HG03439 (cell line): ENCODE measurements at regions not wholly inside any gene's neighbourhood (a gene's known extent, or its start where the extent isn't known, plus 50 kb on each side); places are given as distances from the start of the nearest gene placed in this dataset.

Source experiments
- ATAC-seq: cut with Tn5 transposase; IDR thresholded peaks from one replicate; pipeline ENCODE4 v1.9.1; 2021; ENCODE audit warnings: mild to moderate bottlenecking, moderate library complexity; ENCODE audit not compliant: unreplicated experiment

GRCh38 chr6:92545861-92546260 lies 873.5 kb downstream of the EPHA7 start:
- no peak for ATAC-seq

GRCh38 chr6:92541448-92542060 lies 877.8 kb downstream of the EPHA7 start:
- no peak for ATAC-seq

GRCh38 chr6:92538926-92539325 lies 880.4 kb downstream of the EPHA7 start:
- no peak for ATAC-seq

DNA sequence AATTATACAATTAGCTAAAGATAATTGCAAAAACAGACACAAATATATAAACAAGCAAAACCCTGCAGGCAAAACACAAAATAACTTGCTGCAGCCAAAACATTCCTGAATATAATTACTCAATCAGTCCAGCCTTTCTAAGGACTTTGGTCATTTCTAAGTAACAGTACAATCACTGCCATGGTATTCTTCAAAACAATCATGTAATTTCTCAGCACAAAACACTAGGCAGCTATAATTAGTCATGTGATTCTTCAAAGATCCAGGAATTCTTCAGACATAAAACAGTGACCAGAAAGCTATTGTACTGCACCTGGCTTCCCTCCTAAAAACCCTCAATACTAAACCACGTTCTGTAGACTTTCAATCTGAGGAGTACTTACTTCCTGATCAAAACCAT lies 881.1 kb downstream of the EPHA7 start:
- ATAC-seq: no peak

GRCh38 chr6:92534109-92534508 lies 885.2 kb downstream of the EPHA7 start:
- no peak for ATAC-seq

DNA sequence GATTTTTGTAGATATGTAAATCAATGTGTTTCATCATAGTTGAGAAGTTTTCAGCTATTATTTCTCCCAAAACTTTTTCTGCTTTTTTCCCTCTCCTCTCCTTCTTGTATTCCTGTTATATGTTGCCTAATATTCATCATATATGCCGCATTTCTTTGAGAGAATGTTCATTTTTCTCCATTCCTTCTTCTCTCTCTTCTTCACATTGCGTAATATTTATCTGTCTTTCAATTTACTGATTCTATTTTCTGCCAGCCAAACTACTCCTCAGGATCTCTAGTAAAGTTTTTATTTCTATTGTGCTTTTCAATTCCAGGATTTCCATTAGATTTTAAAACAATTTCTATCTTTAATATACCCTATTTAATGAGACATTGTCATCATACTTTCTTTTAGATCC lies 896.8 kb downstream of the EPHA7 start:
- no peak for ATAC-seq

- ATAC-seq: no peak
Observed at GRCh38 chr6:92521553-92521952, 897.8 kb downstream of the EPHA7 start.

DNA sequence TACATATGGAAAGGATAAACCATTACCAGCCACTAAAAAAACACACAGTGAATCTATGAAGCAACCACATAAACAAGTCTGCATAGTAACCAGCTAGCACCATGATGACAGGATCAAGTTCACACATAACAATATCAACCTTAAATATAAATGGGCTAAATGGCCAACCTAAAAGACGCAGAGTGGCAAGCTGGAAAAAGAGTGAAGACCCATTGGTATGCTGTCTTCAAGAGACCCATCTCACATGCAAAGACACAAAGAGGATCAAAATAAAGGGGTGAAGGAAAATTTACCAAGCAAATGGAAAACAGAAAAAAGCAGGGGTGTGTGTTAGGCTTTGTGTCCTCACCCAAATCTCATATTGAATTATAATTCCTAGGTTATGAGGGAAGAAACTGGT lies 909.2 kb downstream of the EPHA7 start:
- no peak for ATAC-seq

GRCh38 chr6:92507552-92507951 lies 911.8 kb downstream of the EPHA7 start:
- no peak for ATAC-seq

DNA sequence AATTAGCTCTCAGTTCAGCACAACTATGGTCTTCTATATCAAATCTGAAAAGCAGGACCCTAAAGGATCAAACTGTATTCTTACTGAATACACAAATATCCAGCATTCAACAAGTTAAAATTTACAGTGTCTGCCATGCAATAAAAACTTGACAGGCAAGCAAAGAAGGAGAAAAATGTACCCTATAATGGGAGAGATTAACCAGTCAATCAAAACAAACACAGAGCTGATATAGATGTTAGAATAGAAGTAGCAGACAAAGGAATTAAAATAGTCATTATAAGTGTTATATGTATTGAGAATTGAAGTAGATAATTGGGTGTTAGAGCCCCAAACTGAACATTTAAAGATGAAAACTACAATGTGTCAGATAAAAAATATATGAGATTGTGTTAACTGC lies 914.9 kb downstream of the EPHA7 start:
- no peak for ATAC-seq

- no peak for ATAC-seq
Observed at GRCh38 chr6:92497281-92497680, 922.1 kb downstream of the EPHA7 start.

DNA sequence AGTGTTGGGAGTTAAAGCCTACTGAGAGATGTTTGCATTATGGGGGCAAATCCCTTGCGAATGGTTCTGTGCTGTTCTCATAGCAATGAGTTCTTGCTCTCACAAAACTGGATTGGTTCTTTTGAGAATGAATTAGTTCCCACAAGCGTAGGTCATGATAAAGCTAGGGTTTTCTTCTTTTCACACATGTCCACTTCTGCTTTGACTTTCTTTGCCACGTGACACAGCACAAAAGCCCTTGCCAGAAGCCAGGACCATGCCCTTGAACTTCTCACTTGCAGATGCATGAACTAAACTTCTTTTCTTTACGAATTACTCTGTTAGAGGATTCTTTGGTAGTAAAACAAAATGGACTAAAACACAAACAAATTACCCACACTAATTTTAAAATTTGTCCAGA lies 922.8 kb downstream of the EPHA7 start:
- no peak for ATAC-seq

DNA sequence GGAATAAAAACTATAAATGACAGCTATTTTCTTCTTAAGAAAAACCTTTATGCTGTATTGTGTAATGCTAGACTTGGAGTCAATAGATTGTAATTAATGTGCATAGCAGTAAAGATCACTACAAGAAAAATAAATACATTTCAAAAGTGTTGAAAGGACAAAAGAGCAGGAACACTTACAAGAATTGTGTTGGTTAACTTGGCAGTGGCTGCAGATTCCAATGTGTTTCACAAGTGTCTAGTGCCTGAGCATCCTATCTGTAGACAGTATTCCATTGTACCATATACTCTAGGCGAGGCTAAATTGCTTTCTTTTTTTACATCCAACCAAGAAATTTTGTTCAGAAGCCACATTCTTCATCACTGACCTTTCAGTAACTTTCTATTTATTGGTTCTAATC lies 924.1 kb downstream of the EPHA7 start:
- no peak for ATAC-seq

DNA sequence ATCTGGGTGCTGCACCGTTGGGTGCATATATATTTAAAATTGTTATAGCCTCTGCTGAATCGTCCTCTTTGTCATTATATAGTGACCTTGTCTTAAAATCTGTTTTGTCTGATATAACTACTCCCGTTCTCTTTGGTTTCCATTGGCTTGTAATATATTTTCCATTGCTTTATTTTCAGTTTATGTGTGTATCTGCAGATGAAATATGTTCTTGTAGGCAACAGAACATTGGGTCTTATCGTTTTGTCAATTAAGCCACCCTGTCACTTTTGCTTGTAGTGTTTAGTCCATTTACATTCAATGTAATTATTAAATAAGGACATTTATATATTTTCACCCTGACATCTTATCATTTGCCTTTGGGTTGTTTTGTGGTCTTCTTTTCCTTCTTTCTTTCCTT lies 933.9 kb downstream of the EPHA7 start:
- ATAC-seq: no peak

DNA sequence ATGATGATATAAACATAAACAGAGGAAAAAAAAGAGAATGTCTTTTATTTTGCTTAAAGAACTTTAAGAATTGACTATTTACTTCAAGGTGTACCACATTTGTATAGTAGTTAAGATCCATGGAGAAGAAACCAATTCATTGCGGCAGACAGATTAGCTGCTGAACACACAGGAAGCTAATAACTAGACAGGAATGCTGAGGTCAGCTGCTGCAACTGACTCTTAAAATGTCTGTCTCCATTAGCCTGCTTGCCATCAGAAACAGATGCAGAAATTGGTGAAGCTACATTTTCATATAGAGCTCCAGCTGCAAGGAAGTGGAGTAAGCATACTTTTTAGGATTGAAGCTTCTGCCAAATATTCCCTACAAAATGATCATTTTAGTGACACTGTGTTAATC lies 939.5 kb downstream of the EPHA7 start:
- no peak for ATAC-seq

DNA sequence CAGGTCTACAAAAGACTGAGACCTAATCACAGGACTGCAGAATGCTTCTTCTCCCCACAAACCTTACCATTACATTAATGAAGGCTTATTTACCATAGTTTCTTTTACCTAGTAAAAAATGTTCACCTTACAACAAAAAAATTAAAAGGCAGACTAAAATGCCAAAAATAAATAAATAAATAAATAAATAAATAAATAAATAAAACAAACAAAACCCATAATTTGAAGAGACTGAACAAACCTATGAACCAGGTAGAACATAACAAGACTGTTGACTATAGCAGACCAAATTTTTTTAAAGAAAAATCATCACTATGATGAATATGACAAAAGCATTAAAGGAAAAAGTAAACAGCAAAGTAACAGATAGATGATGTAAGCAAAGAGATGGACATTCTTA lies 946.3 kb downstream of the EPHA7 start:
- ATAC-seq: no peak

DNA sequence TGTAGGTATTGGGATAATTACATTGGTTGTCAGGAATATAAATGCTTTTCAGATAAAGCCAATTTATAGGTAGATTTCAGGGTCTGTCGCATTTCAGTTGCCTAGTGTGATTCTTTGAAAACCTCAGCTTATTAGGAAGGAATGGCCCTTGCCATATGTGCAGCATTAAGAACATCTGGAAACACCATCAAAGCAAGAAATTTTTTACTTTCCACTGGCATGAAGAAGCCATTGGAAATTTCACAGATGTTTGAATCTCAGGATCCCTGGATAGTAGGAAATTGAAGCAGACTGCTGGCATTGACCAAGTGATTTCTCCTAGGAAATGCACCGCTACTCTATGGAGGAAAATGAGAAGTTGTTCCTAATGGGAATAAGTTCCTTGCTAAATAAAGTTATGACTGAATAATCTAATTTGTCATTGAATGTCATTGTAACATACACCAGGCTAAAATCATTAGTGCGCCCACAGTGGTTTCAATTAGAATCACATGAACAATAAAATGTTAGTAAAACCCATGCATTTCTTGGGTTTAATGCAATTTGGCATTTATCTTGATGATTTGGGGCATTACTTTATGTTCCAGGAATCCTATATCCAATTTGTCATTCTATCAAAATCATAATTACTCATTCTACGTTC lies 950.1 kb downstream of the EPHA7 start:
- ATAC-seq: no peak

- ATAC-seq: no peak
Observed at GRCh38 chr6:92468066-92468465, 951.3 kb downstream of the EPHA7 start.

DNA sequence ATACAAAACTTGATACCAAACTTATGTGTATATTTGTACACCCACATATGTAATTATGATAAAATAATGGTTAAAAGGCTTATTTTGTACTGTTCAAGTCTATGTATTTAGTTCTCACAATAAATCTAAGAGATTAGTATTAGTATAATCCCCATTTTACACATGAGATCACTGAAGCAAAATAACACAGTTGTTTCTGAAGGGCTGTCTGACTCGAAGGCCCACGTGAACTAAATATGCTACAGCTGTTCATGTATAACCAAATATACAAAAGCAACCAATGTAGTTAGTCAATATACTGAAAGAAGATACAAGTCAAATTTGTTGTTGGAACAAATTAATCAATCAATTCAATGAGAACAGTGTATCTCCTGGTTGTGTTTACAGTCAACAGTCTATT lies 959.2 kb downstream of the EPHA7 start:
- ATAC-seq: no peak

DNA sequence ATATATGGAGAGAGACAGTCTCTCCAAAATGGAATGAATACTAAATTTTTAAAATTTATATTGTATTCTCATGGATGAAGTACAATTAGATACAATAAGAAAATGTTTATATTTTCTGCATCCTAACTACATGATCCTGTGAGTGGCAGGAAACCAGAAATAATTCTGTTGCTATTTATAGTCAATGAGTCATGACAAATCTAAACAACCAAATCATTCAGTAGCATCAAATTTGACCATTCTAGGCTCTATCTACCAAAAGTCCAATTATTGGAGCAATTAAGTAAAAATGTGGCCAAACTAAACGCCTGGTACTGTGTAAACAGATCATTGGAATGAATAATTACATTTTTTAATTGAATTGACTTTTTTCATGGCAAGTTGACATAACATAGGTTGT lies 959.8 kb downstream of the EPHA7 start:
- ATAC-seq: no peak

DNA sequence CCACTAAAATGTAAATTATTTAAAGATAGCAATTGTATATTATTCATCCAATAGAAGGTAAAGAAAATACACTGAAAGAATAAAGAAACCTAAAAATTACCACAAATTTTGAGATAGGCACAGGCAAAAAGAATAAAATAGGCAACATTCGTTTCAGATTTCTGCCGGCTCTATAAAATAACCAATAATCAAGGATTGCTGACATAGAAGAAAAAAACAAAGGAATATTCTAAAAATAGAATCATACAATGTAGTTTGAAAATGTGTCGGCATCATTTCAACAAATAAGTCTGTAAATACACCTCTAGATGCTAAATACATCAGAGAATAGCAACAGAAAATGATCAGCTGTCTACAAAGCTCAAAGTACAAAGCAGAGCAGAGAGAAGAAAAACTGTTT lies 973.3 kb downstream of the EPHA7 start:
- no peak for ATAC-seq

GRCh38 chr6:92433911-92434310 lies 985.4 kb downstream of the EPHA7 start:
- ATAC-seq: no peak

GRCh38 chr6:92431502-92431901 lies 987.9 kb downstream of the EPHA7 start:
- ATAC-seq: no peak
